Mucosa of stomach (tissue), 1 donor: ENCODE measurements at regions not wholly inside any gene's neighbourhood (a gene's known extent, or its start where the extent isn't known, plus 50 kb on each side); places are given as distances from the start of the nearest gene placed in this dataset.

Experiments used
- H3K27me3 ChIP-seq: one replicate; pipeline ENCODE4 v1.7.0; 2013; ENCODE audit warnings: mild to moderate bottlenecking, low read length; ENCODE audit not compliant: control insufficient read depth, insufficient read depth
- H3K36me3 ChIP-seq: one replicate; pipeline ENCODE4 v1.7.0; 2013; ENCODE audit warnings: low read length; ENCODE audit not compliant: control insufficient read depth, insufficient read depth
- H3K4me1 ChIP-seq: one replicate; pipeline ENCODE4 v1.7.0; 2013; ENCODE audit warnings: mild to moderate bottlenecking, low read length; ENCODE audit not compliant: control insufficient read depth, insufficient read depth
- H3K4me3 ChIP-seq: one replicate; pipeline ENCODE4 v1.7.0; 2013; ENCODE audit warnings: low read length
- H3K9ac ChIP-seq: one replicate; pipeline ENCODE4 v1.7.0; 2013; ENCODE audit warnings: mild to moderate bottlenecking, low read length, moderate library complexity
- H3K9me3 ChIP-seq: one replicate; pipeline ENCODE4 v1.7.0; 2013; ENCODE audit warnings: mild to moderate bottlenecking, low read length, moderate library complexity; ENCODE audit not compliant: control insufficient read depth
- donor health status: Pancreatic carcinoma.

DNA sequence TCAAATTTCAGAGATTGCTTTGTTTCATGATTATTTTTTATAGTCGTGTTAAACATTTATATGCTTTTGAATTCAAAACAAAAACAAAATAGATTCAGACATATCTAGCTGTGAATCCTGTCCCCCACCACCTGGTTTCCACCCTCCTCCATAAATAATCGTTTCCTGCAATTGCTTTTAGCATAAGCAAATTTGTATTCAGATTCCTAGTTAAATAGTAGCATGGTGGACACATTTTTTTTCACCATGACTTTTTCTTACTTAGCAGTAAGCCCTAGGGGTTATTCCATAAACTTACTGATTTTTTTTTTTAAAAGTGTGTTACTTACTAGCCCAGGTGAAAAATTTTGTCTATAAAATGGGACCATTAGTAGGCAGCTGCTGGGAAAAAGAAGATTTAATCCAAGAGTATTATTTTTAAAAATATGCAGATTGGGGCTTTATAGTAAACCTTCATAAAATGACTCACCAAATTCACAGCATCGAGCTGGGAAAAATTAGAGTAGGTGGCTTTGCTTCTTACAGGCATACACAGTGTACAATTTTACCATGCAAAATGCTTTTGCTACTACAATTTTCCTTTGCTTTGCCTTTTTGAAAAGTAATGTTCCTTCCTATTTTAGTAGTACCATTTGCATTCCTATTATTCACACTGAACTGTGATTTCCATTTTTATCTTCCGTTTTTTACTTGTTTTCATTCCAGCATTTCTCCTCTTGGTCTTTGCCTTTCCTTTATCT is 117.8 kb downstream of the BTG1 start:
- Histone ChIP-seq H3K4me3 (no peak overlapping the region), H3K9me3 (no peaks in the 10 kb centered on the region), H3K36me3 (no peaks in the 10 kb centered on the region), H3K9ac (no peak overlapping the region), H3K4me1 (peaks cover 18% of the 10 kb centered on the region), H3K27me3 (no peaks in the 10 kb centered on the region)

DNA sequence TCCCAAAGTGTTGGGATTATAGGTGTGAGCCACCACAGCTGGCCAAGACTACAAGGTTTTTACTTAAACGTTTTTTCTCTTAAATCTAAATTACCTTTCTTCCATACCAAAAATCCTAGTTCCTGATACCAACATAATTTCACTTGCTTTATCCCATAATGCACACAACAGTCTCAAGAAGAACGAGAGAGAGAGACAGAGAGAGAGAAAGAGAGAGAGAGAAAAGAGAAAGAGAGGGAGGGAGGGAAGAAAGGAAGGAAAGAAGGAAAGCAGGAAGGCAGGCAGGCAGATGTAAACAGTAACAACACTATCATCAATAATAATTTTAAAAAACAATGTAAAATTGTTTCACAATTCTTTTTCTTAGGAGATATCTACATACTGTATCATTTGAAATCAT is 118.4 kb downstream of the BTG1 start:
- Histone ChIP-seq H3K4me3 (no peak overlapping the region), H3K9me3 (no peaks in the 10 kb centered on the region), H3K36me3 (no peaks in the 10 kb centered on the region), H3K27me3 (no peaks in the 10 kb centered on the region), H3K9ac (no peak overlapping the region), H3K4me1 (peaks cover 14% of the 10 kb centered on the region)

DNA sequence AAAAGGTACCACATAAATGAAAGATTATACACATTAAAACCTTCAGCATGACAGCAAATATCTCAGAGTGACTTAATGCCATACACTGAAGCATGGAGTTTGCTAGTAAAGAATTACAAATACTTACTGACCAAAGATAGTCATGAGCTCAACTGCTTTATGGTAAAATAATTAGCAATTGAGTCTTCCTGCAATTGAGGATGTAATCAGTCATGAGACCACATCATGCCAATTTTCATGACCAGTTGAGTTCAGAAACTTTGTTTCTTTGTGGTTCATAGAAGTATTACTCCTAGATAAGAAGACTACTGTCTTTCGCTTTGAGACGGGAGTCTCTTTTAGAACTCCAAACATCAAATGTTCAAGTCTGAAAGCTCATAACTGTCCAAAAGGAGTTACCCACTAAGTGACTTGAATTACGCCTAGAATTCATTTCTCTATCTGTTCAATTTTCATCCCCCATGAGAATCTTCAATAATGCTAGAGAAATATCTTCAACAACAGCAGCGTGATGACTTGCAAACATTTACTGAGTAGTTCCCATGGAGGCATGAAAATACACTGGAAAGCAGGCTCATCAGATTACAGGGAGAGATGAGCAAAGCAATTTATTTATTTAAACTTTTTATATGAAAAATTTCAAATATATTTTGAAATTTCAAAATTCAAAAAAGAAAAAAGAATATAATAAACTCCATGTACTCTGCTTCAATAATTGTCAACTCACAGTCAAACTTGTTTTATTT is 120.0 kb downstream of the BTG1 start:
- no peak overlapping the region for H3K4me3 ChIP-seq
- H3K36me3 ChIP-seq, result no peaks in the 10 kb centered on the region
- no peaks in the 10 kb centered on the region for H3K9me3 ChIP-seq
- peaks cover 21% of the 10 kb centered on the region for H3K4me1 ChIP-seq
- no peak overlapping the region for H3K9ac ChIP-seq
- no peaks in the 10 kb centered on the region for H3K27me3 ChIP-seq

DNA sequence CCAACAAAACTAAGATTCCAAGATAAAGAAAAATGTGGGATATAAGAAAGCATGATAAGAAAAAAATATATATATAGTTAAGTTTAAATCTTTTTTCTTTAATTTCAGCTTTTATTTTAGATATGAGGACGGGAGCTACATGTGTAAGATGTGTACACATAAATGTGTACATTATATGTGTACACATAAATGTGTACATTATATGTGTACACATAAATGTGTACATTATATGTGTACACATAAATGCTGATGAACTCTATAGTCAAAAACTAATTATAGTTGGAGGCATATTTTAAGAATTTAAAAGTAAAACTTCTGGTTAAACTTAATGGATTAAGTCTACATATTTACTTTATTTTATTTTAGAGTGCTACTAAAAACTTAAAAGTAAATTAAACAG is 123.6 kb downstream of the BTG1 start:
- Histone ChIP-seq H3K36me3 (no peaks in the 10 kb centered on the region), H3K4me3 (no peak overlapping the region)

DNA sequence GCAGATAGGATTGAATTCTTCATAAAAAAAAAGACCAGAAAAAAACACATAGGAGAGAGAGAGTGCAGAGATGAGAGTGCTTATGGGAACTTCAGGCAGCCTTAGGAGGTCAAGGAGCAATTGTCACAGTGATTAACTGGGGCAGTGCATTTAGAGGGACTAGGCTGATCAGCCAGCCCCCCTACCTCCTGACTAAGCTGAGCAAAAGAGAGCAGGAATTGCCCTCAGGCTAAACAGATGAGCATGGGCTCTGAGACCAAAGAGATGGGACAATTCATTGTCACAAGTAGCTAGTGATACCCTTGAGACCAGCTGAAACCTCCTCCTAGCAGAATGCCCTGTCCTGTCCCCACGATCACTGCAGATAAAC is 124.0 kb downstream of the BTG1 start:
- no peaks in the 10 kb centered on the region for H3K36me3 ChIP-seq
- peaks cover 10% of the 10 kb centered on the region for H3K4me1 ChIP-seq
- no peak overlapping the region for H3K9ac ChIP-seq
- H3K27me3 ChIP-seq, result no peaks in the 10 kb centered on the region
- H3K4me3 ChIP-seq, result no peak overlapping the region
- no peaks in the 10 kb centered on the region for H3K9me3 ChIP-seq

More for the DNA sequence above, 123.6 kb downstream of the BTG1 start:
- H3K27me3 ChIP-seq, result no peaks in the 10 kb centered on the region
- no peaks in the 10 kb centered on the region for H3K9me3 ChIP-seq
- H3K9ac ChIP-seq, result no peak overlapping the region
- H3K4me1 ChIP-seq, result peaks cover 10% of the 10 kb centered on the region

DNA sequence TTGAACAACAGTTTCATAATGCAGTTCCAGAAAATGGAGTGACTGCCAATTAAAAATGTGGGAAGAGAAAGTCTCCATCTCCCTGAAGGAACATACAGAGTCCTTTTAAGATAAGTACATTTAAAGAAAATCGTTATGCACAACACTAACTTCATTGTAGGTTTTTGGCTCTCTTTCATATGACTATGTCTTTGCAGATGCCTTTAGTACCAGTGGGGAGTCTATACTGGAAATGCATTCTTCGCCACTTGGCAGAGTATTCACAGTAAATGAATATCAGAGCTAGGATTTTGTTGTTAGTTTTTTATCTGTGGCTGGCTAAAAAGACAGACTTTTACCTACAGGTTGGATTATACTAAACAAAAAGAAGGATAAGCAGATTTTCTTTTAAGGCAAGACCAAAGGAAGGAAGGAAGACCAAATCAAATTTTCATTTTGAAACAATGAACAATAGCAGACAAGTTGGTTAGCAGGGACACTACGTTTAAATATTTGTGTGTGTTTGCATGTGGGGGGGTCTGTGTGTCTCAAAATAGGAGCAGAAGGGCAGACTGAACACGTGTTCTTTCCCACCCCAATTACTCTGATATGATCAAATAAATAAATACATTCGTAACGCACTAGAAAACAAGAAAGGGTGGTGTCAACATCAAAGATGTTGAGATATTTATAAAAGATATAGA is 124.5 kb downstream of the BTG1 start:
- no peaks in the 10 kb centered on the region for H3K27me3 ChIP-seq
- H3K9ac ChIP-seq, result no peak overlapping the region
- no peak overlapping the region for H3K4me3 ChIP-seq
- no peaks in the 10 kb centered on the region for H3K9me3 ChIP-seq
- H3K36me3 ChIP-seq, result no peaks in the 10 kb centered on the region
- H3K4me1 ChIP-seq, result peaks cover 10% of the 10 kb centered on the region

DNA sequence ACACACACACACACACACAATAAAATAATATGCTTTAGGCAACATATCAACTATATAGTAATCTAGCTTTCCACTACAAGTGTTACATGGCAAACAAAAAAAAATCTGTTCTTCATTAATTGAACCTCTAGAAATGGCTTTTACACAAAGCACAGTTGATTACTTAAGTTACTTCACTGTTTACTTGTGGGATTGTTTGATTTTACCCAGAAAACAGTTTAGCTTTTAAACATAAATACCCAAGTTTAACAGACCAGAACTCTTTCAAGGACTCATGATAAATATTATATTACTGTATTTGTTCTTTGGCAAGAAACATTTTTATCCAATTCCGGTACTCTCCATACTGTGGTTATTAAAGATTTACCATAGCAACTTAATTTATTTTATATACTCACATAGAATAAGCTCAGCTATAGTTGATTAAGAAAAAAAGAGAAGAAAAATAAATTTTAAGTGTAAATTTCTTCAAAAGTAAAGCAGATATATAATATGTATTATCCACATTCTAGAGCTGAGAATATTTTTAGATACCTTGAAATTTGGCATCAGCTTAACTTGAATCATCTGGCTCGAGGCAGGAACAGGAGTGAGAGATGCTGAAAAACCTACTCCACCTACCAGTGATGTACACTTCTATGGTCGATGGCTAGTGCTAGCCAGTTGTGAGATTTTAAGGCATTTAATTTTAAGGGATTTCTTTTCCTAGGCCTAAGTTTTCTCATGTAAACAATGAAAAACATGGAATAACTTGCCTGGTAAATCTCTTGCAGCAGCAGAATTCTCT is 126.0 kb downstream of the BTG1 start:
- Histone ChIP-seq H3K9ac (no peak overlapping the region), H3K4me1 (peaks cover 10% of the 10 kb centered on the region), H3K4me3 (no peak overlapping the region), H3K36me3 (no peaks in the 10 kb centered on the region), H3K27me3 (no peaks in the 10 kb centered on the region), H3K9me3 (no peaks in the 10 kb centered on the region)

DNA sequence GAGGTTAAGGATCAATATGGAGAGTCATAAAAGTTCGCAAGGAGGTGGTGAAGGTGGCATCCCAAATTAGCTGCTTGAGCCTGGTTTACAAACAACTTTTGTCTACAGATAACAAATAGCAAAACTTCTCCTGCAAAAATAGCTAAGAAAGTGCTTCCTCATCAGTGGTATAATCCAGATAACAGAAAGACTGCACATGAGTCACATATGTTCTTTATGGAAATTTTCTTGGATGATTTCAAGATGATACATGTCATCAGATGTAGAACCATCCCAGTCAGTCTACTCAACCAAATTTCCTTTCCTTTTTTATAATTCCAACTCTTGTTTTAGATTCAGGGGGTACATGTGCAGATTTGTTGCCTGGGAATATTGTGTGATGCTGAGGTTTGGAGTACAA is 133.0 kb downstream of the BTG1 start:
- H3K36me3 ChIP-seq, result no peaks in the 10 kb centered on the region
- H3K9ac ChIP-seq, result no peak overlapping the region
- H3K9me3 ChIP-seq, result no peaks in the 10 kb centered on the region
- H3K4me1 ChIP-seq, result no peaks in the 10 kb centered on the region
- H3K4me3 ChIP-seq, result no peak overlapping the region
- H3K27me3 ChIP-seq, result no peaks in the 10 kb centered on the region

DNA sequence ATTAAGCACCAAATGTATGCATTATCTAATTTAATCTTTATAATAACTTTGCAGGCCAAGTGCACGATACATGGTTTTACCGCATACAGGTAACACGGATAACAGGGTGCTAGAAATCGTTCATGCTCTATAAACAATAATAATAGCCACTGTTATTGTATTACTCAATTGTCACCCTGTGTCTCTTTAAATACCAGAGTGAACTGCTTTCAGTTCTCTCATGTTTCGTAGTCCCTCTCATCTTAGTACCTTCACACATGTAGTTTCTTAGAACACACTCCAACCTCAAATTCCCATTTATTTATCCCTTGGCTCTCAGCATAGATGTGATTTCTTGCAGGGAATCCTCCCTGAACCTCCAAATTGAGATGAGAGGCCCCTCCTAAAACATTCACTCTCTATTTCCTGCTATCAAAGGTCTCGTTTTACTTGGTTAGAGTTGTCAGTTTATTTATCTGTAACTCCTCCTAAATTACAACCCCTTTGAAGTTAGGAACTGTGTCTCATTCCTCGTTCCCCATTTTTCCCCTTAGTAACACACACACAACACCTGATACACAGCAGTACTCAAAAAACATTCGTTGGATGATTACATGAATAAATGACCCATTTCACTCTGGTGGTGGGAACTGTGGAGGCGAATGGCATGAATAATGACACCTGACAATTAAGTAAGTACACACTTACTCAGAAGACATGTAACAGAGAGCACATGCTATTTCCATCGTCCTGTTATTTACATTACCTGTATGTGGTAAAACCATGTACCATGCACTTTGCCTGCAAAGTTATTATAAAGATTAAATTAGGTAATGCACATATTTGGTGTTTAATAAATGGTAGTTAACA is 134.6 kb downstream of the BTG1 start:
- H3K4me3 ChIP-seq, result no peak overlapping the region

DNA sequence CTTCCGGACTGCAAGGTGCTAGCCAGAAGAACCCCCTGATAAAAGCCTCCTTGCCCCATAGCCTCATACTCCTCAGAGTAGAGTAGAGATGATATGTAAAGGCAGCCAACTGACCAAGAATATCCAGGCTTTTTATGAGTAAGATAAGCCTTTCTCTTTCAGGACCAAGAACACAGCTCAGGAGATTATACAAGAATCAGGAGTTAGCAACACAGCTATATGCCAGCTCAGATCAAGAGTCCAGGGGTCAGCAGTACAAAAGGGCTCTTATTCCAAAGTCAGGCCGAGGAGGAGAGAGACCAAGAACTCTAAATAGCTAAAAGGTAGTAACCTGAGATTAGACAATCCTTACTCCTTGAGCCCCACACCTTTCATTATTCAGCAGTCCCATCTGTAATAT is 135.3 kb downstream of the BTG1 start:
- Histone ChIP-seq H3K27me3 (no peaks in the 10 kb centered on the region), H3K36me3 (no peaks in the 10 kb centered on the region), H3K9ac (no peak overlapping the region), H3K4me3 (no peak overlapping the region), H3K4me1 (no peaks in the 10 kb centered on the region), H3K9me3 (no peaks in the 10 kb centered on the region)

More for the DNA sequence above, 134.6 kb downstream of the BTG1 start:
- Histone ChIP-seq H3K36me3 (no peaks in the 10 kb centered on the region), H3K27me3 (no peaks in the 10 kb centered on the region), H3K9me3 (no peaks in the 10 kb centered on the region), H3K9ac (no peak overlapping the region), H3K4me1 (no peaks in the 10 kb centered on the region)

DNA sequence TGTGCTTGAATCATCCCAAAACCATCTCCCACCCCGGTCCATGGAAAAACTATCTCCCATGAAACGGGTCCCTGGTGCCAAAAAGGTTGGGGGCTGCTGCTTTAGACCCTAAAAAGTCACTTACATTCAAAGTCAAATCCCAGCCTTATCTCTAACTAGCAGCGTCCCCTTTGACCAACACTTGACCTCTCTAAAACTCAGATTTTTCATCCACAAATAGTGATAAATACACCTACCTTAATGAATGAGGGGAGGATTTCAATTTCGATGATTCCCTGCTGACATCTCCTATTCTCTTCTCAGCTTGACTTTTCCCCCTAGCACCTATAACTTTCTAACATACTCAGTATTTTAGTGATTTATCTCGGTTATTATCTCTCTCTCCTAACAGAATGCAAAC is 137.3 kb downstream of the BTG1 start:
- Histone ChIP-seq H3K9me3 (no peaks in the 10 kb centered on the region), H3K36me3 (no peaks in the 10 kb centered on the region), H3K4me3 (no peak overlapping the region), H3K9ac (no peak overlapping the region), H3K27me3 (no peaks in the 10 kb centered on the region), H3K4me1 (no peaks in the 10 kb centered on the region)
